H1 (cell line): ENCODE measurements at regions not wholly inside any gene's neighbourhood (a gene's known extent, or its start where the extent isn't known, plus 50 kb on each side); places are given as distances from the start of the nearest gene placed in this dataset.

Experiments used
- CTCF ChIA-PET: fragments of 300-600 bp; sonication (Branson Sonifier 250); formaldehyde crosslinking; loops from one replicate; lab custom pipeline; 2021; ENCODE audit not compliant: partially characterized antibody; lab: Charles Lee
- POLR2A ChIA-PET: fragments of 300-600 bp; sonication (Branson Sonifier 250); formaldehyde crosslinking; loops from one replicate; lab custom pipeline; 2021; ENCODE audit warnings: inconsistent platforms; ENCODE audit not compliant: partially characterized antibody; lab: Charles Lee
- DNase-seq, 2 experiments: peaks; one replicate each; pipeline versions ENCODE4 v3.0.0 to v3.0.0-alpha.2; 2010 to 2022; ENCODE audit warnings: low spot score in 2 of 2, low read depth in 1 of 2, mixed read lengths in 1 of 2
- FAIRE-seq: peaks from 2 replicates; lab custom pipeline; 2011; peaks lifted over from hg19 to GRCh38; lab: Jason Lieb, UNC
- H2AFZ ChIP-seq: 2 replicates; pipeline ENCODE4 v1.8.1; 2012; ENCODE audit warnings: low read length, inconsistent platforms
- H2AK5ac ChIP-seq: 2 replicates; pipeline ENCODE4 v1.6.1; 2013; ENCODE audit warnings: low read depth, low read length
- H2BK120ac ChIP-seq: replicated peaks from 2 replicates; pipeline ENCODE3; 2013; ENCODE audit warnings: low read depth, low read length, inconsistent platforms
- H2BK12ac ChIP-seq: 2 replicates; pipeline ENCODE4 v1.6.1; 2013; ENCODE audit warnings: low read depth, low read length
- H2BK15ac ChIP-seq: 2 replicates; pipeline ENCODE4 v1.6.1; 2013; ENCODE audit warnings: low read length
- H2BK20ac ChIP-seq: 2 replicates; pipeline ENCODE4 v1.6.1; 2013; ENCODE audit warnings: low read length
- H2BK5ac ChIP-seq: 2 replicates; pipeline ENCODE4 v1.6.1; 2013; ENCODE audit warnings: low read depth, low read length
- H3K14ac ChIP-seq: 2 replicates; pipeline ENCODE4 v1.6.1; 2013; ENCODE audit warnings: inconsistent platforms; ENCODE audit not compliant: insufficient read length
- H3K18ac ChIP-seq: 2 replicates; pipeline ENCODE4 v1.6.1; 2013; ENCODE audit warnings: low read length; ENCODE audit errors: extremely low read depth
- H3K23ac ChIP-seq: 2 replicates; pipeline ENCODE4 v1.6.1; 2013; ENCODE audit warnings: inconsistent platforms; ENCODE audit not compliant: insufficient read length
- H3K23me2 ChIP-seq: 2 replicates; pipeline ENCODE4 v1.6.1; 2013; ENCODE audit warnings: low read depth, low read length
- H3K27ac ChIP-seq: 2 replicates; pipeline ENCODE4 v1.6.1; 2011; ENCODE audit warnings: low read depth, low read length, inconsistent platforms
- H3K27me3 ChIP-seq, 4 experiments: replicated peaks in 1 of 4; 1 replicate in 1 of 4; 2 replicates in 3 of 4; pipeline versions ENCODE4 v1.6.1 to v1.8.1; 2011 to 2013; ENCODE audit warnings: low read length in 3 of 4, mild to moderate bottlenecking in 3 of 4, inconsistent platforms in 2 of 4, mixed read lengths in 2 of 4, moderate library complexity in 1 of 4; ENCODE audit not compliant: control insufficient read depth in 3 of 4, insufficient read depth in 3 of 4; ENCODE audit errors: extremely low read depth in 1 of 4
- H3K36me3 ChIP-seq, 4 experiments: 2 replicates each; pipeline versions ENCODE4 v1.6.1 to v1.8.1; 2011 to 2013; ENCODE audit warnings: mild to moderate bottlenecking in 4 of 4, low read length in 3 of 4, moderate library complexity in 2 of 4, control low read depth in 1 of 4, inconsistent platforms in 1 of 4; ENCODE audit not compliant: insufficient read depth in 4 of 4, control insufficient read depth in 2 of 4
- H3K4ac ChIP-seq: replicated peaks from 2 replicates; pipeline ENCODE3; 2013; ENCODE audit warnings: low read length, low read depth, mixed read lengths, inconsistent platforms; ENCODE audit not compliant: insufficient read length
- H3K4me1 ChIP-seq, 4 experiments: replicated peaks in 1 of 4; 1 replicate in 1 of 4; 2 replicates in 3 of 4; pipeline versions ENCODE4 v1.6.1 to v1.8.1; 2011 to 2013; ENCODE audit warnings: low read length in 3 of 4, inconsistent platforms in 2 of 4, mixed read lengths in 1 of 4; ENCODE audit not compliant: insufficient read depth in 4 of 4, control insufficient read depth in 3 of 4
- H3K4me2 ChIP-seq, 2 experiments: 2 replicates each; pipeline versions ENCODE4 v1.6.1 to v1.8.1; 2011 to 2013; ENCODE audit warnings: low read depth in 2 of 2, low read length in 2 of 2, control low read depth in 1 of 2, inconsistent platforms in 1 of 2, mild to moderate bottlenecking in 1 of 2; ENCODE audit not compliant: insufficient read depth in 1 of 2
- H3K4me3 ChIP-seq, 4 experiments: fragments of 200-600, 300-600 bp in 1 of 4; sonication (generic), shearing (Covaris generic), sonication (Bioruptor Twin) in 1 of 4; 2 replicates each; pipeline versions ENCODE4 v1.5.1 to v1.8.1; 2011 to 2016; ENCODE audit warnings: low read length in 4 of 4, low read depth in 3 of 4, control low read depth in 2 of 4, inconsistent platforms in 2 of 4, mild to moderate bottlenecking in 2 of 4, mixed read lengths in 1 of 4, moderate library complexity in 1 of 4; ENCODE audit not compliant: insufficient read depth in 2 of 4; ENCODE audit errors: extremely low read depth in 1 of 4
- H3K56ac ChIP-seq: replicated peaks from 2 replicates; pipeline ENCODE3; 2013; ENCODE audit warnings: low read depth, mild to moderate bottlenecking, mixed read lengths, low read length, inconsistent platforms; ENCODE audit not compliant: insufficient read length
- H3K79me1 ChIP-seq: 2 replicates; pipeline ENCODE4 v1.6.1; 2013; ENCODE audit warnings: low read depth, low read length, control low read depth
- H3K79me2 ChIP-seq, 2 experiments: 2 replicates each; pipeline versions ENCODE4 v1.6.1 to v1.8.1; 2012 to 2013; ENCODE audit warnings: low read length in 2 of 2, mild to moderate bottlenecking in 2 of 2, inconsistent platforms in 1 of 2; ENCODE audit not compliant: insufficient read depth in 2 of 2, control insufficient read depth in 1 of 2
- H3K9ac ChIP-seq, 4 experiments: replicated peaks in 1 of 4; 1 replicate in 1 of 4; 2 replicates in 3 of 4; pipeline versions ENCODE4 v1.6.1 to v1.8.1; 2011 to 2013; ENCODE audit warnings: low read depth in 3 of 4, low read length in 3 of 4, control low read depth in 2 of 4, mild to moderate bottlenecking in 2 of 4, moderate library complexity in 2 of 4, inconsistent platforms in 1 of 4; ENCODE audit errors: extremely low read depth in 1 of 4
- H3K9me3 ChIP-seq, 2 experiments: 2 replicates each; pipeline versions ENCODE4 v1.6.1 to v1.8.1; 2012 to 2013; ENCODE audit warnings: mild to moderate bottlenecking in 2 of 2, moderate library complexity in 2 of 2, control low read depth in 1 of 2, inconsistent platforms in 1 of 2, low read depth in 1 of 2, low read length in 1 of 2, mixed read lengths in 1 of 2; ENCODE audit not compliant: insufficient read depth in 2 of 2
- H4K20me1 ChIP-seq, 2 experiments: replicated peaks in 1 of 2; 2 replicates each; pipeline versions ENCODE3 to v1.8.1; 2011 to 2013; ENCODE audit warnings: inconsistent platforms in 2 of 2, low read length in 2 of 2, mild to moderate bottlenecking in 1 of 2; ENCODE audit not compliant: insufficient read depth in 2 of 2, control insufficient read depth in 1 of 2
- H4K5ac ChIP-seq: 2 replicates; pipeline ENCODE4 v1.6.1; 2013; ENCODE audit warnings: low read length, low read depth, mixed read lengths, inconsistent platforms; ENCODE audit not compliant: insufficient read length
- H4K8ac ChIP-seq: 2 replicates; pipeline ENCODE4 v1.8.0; 2013; ENCODE audit warnings: mild to moderate bottlenecking, moderate library complexity, low read length, inconsistent platforms; ENCODE audit not compliant: insufficient read depth; ENCODE audit errors: extremely low read depth
- H4K91ac ChIP-seq: replicated peaks from 2 replicates; pipeline ENCODE3; 2013; ENCODE audit warnings: low read length, mixed read lengths, inconsistent platforms; ENCODE audit not compliant: insufficient read length
- SP2 ChIP-seq: IDR thresholded peaks from 2 replicates; pipeline ENCODE4 v1.6.1; 2012; ENCODE audit warnings: mild to moderate bottlenecking, low read length, inconsistent platforms
- SRF ChIP-seq: IDR thresholded peaks from 2 replicates; pipeline ENCODE4 v1.6.1; 2011; ENCODE audit warnings: mild to moderate bottlenecking, low read depth, low read length, moderate library complexity

DNA sequence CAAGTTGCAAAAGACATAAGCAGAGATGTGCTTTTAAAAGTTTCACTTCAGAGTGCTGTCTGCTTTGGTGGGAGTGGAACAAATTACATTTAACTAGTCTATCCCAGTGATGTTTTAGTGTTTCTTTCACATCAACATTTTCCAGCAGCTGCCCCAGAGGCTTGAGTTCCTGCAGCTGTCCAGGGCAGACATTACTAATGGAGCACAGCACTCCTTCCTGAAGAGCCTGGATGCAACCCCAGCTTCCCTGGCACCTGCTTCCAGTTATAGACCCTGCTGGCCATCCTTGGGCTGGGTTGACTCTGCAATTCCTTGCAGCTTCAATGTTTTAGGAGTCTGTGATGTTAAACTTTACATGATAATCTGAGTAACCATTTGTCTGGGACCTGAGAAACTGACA, 61.4 kb upstream of the PIRT start:
- no peaks in the 10 kb centered on the region for H3K9me3 ChIP-seq
- H2BK120ac ChIP-seq: no peak overlapping the region
- no peak overlapping the region for H3K27ac ChIP-seq
- H3K9ac ChIP-seq: no peak overlapping the region
- H3K4me1 ChIP-seq: no peaks in the 10 kb centered on the region
- H2BK15ac ChIP-seq: no peak overlapping the region
- H4K5ac ChIP-seq: no peak overlapping the region
- H3K18ac ChIP-seq: no peak overlapping the region
- H2BK20ac ChIP-seq: no peak overlapping the region
- no peak overlapping the region for H3K14ac ChIP-seq
- no peak for DNase-seq
- FAIRE-seq: no peak
- H4K91ac ChIP-seq: no peak overlapping the region
- H2BK12ac ChIP-seq: no peak overlapping the region
- H3K79me2 ChIP-seq: no peaks in the 10 kb centered on the region
- ChIA-PET POLR2A (interaction anchor here (1.1 kb wide), 1 partner anchor 86 kb away, joined by 3 read pairs; no protein-coding TSS in a partner anchor), CTCF (interaction anchor here (1.4 kb wide), 2 partner anchors 14 to 24 kb away, joined by 5 read pairs; no protein-coding TSS in a partner anchor)
- H2BK5ac ChIP-seq: no peak overlapping the region
- no peak overlapping the region for H3K56ac ChIP-seq
- no peaks in the 10 kb centered on the region; a peak in 1 of 7 replicates for H3K27me3 ChIP-seq
- H2AK5ac ChIP-seq: no peak overlapping the region
- no peak overlapping the region for H2AFZ ChIP-seq
- TF ChIP-seq SP2 (no peak), SRF (peak; percentile 44; the same call in 1 of the 2 replicates)
- H4K8ac ChIP-seq: no peak overlapping the region
- H3K79me1 ChIP-seq: no peaks in the 10 kb centered on the region
- no peak overlapping the region for H3K4ac ChIP-seq
- H4K20me1 ChIP-seq: no peaks in the 10 kb centered on the region
- no peaks in the 10 kb centered on the region; the same call in 1 of the 2 replicates for H3K23me2 ChIP-seq
- no peak overlapping the region for H3K4me2 ChIP-seq
- no peak overlapping the region for H3K4me3 ChIP-seq
- no peak overlapping the region for H3K23ac ChIP-seq
- H3K36me3 ChIP-seq: no peaks in the 10 kb centered on the region
